HK-2 (cell line): ENCODE measurements at regions not wholly inside any gene's neighbourhood (a gene's known extent, or its start where the extent isn't known, plus 50 kb on each side); places are given as distances from the start of the nearest gene placed in this dataset.

Experiments
- DNase-seq: peaks from one replicate; pipeline ENCODE4 v3.0.0-alpha.2; 2018; ENCODE audit not compliant: unreplicated experiment

- no peak for DNase-seq
Observed at GRCh38 chr20:22791396-22791795, 207.0 kb upstream of the FOXA2 start.

GRCh38 chr20:22791877-22792525 is 207.6 kb upstream of the FOXA2 start:
- no peak for DNase-seq

GRCh38 chr20:22794200-22794599 is 209.8 kb upstream of the FOXA2 start:
- no peak for DNase-seq

GRCh38 chr20:22795433-22795832 is 211.1 kb upstream of the FOXA2 start:
- DNase-seq = no peak

- peak; percentile 77 for DNase-seq
Observed at GRCh38 chr20:22795871-22796270, 211.5 kb upstream of the FOXA2 start.

- no peak for DNase-seq
Observed at GRCh38 chr20:22796469-22797077, 212.2 kb upstream of the FOXA2 start.

GRCh38 chr20:22797103-22797502 is 212.7 kb upstream of the FOXA2 start:
- no peak for DNase-seq

- no peak for DNase-seq
Observed at GRCh38 chr20:22799687-22800086, 215.3 kb upstream of the FOXA2 start.

- DNase-seq = no peak
Observed at GRCh38 chr20:22800129-22800528, 215.8 kb upstream of the FOXA2 start.

GRCh38 chr20:22801528-22801927 is 217.2 kb upstream of the FOXA2 start:
- DNase-seq = no peak

- DNase-seq = no peak
Observed at GRCh38 chr20:22802296-22802695, 217.9 kb upstream of the FOXA2 start.

- DNase-seq = peak; percentile 45
Observed at GRCh38 chr20:22805219-22805618, 220.8 kb upstream of the FOXA2 start.

- no peak for DNase-seq
Observed at GRCh38 chr20:22805996-22806395, 221.6 kb upstream of the FOXA2 start.

- no peak for DNase-seq
Observed at GRCh38 chr20:22807045-22807444, 222.7 kb upstream of the FOXA2 start.

GRCh38 chr20:22807646-22808244 is 223.4 kb upstream of the FOXA2 start:
- DNase-seq = no peak

- no peak for DNase-seq
Observed at GRCh38 chr20:22808628-22809027, 224.3 kb upstream of the FOXA2 start.

- DNase-seq = no peak
Observed at GRCh38 chr20:22810030-22810429, 225.1 kb upstream of the SSTR4 start.

- DNase-seq = no peak
Observed at GRCh38 chr20:22810626-22811569, 224.2 kb upstream of the SSTR4 start.

- no peak for DNase-seq
Observed at GRCh38 chr20:22814471-22815205, 220.5 kb upstream of the SSTR4 start.

- DNase-seq = no peak
Observed at GRCh38 chr20:22815206-22815551, 219.9 kb upstream of the SSTR4 start.

- DNase-seq = no peak
Observed at GRCh38 chr20:22815603-22816315, 219.4 kb upstream of the SSTR4 start.
